Nephron (organoid): ENCODE measurements at regions not wholly inside any gene's neighbourhood (a gene's known extent, or its start where the extent isn't known, plus 50 kb on each side); places are given as distances from the start of the nearest gene placed in this dataset.

Experiments used
- H3K27ac Mint-ChIP-seq, 3 experiments: 2 replicates each; pipeline ENCODE4 v1.8.0; 2020; ENCODE audit warnings: mixed read lengths in 3 of 3, mild to moderate bottlenecking in 2 of 3, moderate library complexity in 1 of 3
- H3K27me3 Mint-ChIP-seq: 2 replicates; pipeline ENCODE4 v1.8.0; 2021; ENCODE audit warnings: low read depth, mild to moderate bottlenecking, moderate library complexity, mixed read lengths
- H3K36me3 Mint-ChIP-seq: 2 replicates; pipeline ENCODE4 v1.8.0; 2020; ENCODE audit warnings: low read depth, mixed read lengths
- H3K4me1 Mint-ChIP-seq: 2 replicates; pipeline ENCODE4 v1.8.0; 2020; ENCODE audit warnings: mixed read lengths
- H3K4me3 Mint-ChIP-seq, 3 experiments: 2 replicates each; pipeline ENCODE4 v1.8.0; 2020; ENCODE audit warnings: mild to moderate bottlenecking in 3 of 3, mixed read lengths in 3 of 3, moderate library complexity in 2 of 3
- H3K9me3 Mint-ChIP-seq: 2 replicates; pipeline ENCODE4 v1.8.0; 2020; ENCODE audit warnings: mixed read lengths
- TF ChIP-seq, protein P1 (sequence below), 3 experiments: fragments of 200-600 bp; sonication (generic); IDR thresholded peaks; one replicate each; pipeline ENCODE4 v1.5.0; 2021; ENCODE audit warnings: antibody characterized with exemption in 3 of 3; ENCODE audit not compliant: unreplicated experiment in 3 of 3

DNA sequence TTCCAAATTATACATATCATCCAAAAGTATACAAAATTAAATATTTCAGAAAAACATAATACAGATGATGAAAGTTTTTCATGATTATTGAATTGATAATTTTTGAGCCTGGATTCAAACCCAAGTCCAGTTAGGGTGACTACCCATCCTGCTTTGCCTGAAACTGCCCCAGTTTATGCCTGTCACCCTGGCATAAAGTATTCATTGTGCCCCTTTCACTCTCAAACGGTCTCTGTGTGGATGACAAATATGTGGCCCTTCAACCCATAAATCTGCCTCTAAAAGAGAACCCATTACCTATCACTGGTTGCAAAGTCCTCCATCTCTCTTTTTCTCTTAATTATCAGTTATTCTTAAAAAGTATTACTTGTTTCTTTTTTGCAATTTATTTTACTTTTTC is 553.7 kb upstream of the JARID2 start:
- TF ChIP-seq, protein P1, sequence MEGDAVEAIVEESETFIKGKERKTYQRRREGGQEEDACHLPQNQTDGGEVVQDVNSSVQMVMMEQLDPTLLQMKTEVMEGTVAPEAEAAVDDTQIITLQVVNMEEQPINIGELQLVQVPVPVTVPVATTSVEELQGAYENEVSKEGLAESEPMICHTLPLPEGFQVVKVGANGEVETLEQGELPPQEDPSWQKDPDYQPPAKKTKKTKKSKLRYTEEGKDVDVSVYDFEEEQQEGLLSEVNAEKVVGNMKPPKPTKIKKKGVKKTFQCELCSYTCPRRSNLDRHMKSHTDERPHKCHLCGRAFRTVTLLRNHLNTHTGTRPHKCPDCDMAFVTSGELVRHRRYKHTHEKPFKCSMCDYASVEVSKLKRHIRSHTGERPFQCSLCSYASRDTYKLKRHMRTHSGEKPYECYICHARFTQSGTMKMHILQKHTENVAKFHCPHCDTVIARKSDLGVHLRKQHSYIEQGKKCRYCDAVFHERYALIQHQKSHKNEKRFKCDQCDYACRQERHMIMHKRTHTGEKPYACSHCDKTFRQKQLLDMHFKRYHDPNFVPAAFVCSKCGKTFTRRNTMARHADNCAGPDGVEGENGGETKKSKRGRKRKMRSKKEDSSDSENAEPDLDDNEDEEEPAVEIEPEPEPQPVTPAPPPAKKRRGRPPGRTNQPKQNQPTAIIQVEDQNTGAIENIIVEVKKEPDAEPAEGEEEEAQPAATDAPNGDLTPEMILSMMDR (IDR thresholded peaks at IDR 0.05; ENCODE audit: unreplicated experiment in 3 of 3) = no peak
- H3K4me1 Mint-ChIP-seq = peaks cover 5% of the 10 kb centered on the region
- H3K4me3 Mint-ChIP-seq = no peak overlapping the region
- H3K27ac Mint-ChIP-seq = no peak overlapping the region
- H3K27me3 Mint-ChIP-seq = no peaks in the 10 kb centered on the region
- H3K36me3 Mint-ChIP-seq = no peaks in the 10 kb centered on the region
- no peaks in the 10 kb centered on the region for H3K9me3 Mint-ChIP-seq

DNA sequence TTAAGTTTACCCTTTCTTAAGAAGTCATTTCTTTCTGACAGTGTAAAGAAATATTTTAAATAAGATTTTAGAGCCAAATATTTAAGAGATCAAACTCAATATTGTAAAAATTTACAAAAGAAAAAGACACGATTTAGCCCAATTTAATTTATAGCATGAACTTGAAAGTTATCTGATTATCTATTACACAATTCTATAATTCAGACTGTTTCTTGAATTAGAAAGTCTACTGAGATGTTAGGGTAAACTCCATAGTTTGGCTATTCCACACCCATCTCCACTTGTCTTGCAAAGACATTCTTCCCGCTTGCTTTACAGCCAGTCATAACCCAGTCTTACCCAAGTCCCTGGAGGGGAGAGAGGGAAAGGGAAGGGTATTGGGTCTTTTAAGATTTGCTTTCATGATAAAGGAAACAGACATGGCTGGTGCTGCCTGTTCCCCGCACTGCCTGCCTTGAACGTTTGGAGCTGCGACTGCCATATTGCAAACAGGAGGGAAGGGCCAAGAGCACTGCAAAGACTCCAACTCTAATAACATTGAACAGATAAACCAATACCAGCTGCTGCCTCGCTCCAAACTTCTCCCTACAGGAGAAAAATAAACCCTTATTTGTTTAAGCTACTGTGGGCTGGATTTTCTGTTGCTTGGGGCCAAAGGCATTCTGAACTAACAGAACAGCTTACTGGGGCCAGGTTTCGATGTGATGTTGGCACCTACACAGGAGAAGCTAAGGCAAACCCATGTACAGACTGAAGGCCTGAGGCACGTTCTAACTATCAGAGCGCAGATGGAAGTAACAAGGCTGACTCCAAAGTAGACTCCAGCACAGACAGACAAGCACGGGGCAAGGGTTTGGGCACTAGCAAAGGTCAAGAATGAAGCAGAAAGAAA is 552.3 kb upstream of the JARID2 start:
- no peak overlapping the region for H3K27ac Mint-ChIP-seq
- no peaks in the 10 kb centered on the region for H3K36me3 Mint-ChIP-seq
- H3K9me3 Mint-ChIP-seq = no peaks in the 10 kb centered on the region
- H3K27me3 Mint-ChIP-seq = no peaks in the 10 kb centered on the region
- peaks cover 5% of the 10 kb centered on the region for H3K4me1 Mint-ChIP-seq
- no peak overlapping the region for H3K4me3 Mint-ChIP-seq
- TF ChIP-seq, protein P1 (IDR thresholded peaks at IDR 0.05; ENCODE audit: unreplicated experiment in 3 of 3) = no peak

DNA sequence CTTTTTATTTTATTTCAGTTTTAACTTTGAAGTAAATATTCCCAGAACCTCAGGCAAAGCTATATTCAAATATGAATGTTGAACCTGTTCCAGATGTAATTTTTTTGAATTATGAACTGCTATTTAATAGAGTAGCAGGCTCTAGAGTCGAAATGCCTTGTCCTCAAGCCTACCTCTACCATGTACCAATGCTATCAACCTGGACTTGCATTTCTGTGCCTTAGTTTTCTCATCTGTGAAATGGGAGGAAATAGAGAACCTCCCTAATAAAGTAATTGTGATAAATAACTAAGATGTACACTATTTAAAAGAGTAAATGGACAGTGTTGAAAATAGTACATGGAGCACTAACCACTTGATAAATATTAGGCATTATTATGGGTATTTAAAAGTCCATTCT is 551.6 kb upstream of the JARID2 start:
- H3K9me3 Mint-ChIP-seq = no peaks in the 10 kb centered on the region
- TF ChIP-seq, protein P1 (IDR thresholded peaks at IDR 0.05; ENCODE audit: unreplicated experiment in 3 of 3) = no peak
- H3K4me3 Mint-ChIP-seq = no peak overlapping the region
- no peak overlapping the region for H3K27ac Mint-ChIP-seq
- H3K36me3 Mint-ChIP-seq = no peaks in the 10 kb centered on the region
- no peaks in the 10 kb centered on the region for H3K27me3 Mint-ChIP-seq
- peaks cover 5% of the 10 kb centered on the region for H3K4me1 Mint-ChIP-seq

DNA sequence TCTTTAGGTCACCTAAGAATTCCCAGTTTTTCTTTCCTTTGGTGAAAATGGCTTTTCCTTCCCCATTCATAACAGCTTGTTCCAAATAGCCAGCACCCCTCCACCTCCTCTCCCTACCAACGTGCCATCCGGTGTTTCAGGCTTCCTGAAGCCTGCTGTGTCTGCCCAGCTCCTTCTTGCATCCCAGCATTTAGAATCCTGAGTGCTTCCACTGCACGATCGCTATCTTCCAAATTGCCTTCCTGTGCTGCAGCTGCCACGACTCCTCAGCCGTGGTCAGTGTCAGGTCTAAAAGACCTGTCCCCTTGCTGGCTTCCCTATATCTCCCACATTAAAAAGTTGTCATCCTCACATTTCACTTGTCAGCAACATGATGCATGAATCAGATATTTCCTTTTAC is 550.3 kb upstream of the JARID2 start:
- H3K4me1 Mint-ChIP-seq = peaks cover 5% of the 10 kb centered on the region
- H3K27me3 Mint-ChIP-seq = no peaks in the 10 kb centered on the region
- no peaks in the 10 kb centered on the region for H3K9me3 Mint-ChIP-seq
- no peak overlapping the region for H3K4me3 Mint-ChIP-seq
- H3K27ac Mint-ChIP-seq = no peak overlapping the region
- no peaks in the 10 kb centered on the region for H3K36me3 Mint-ChIP-seq
- TF ChIP-seq, protein P1 (IDR thresholded peaks at IDR 0.05; ENCODE audit: unreplicated experiment in 3 of 3) = no peak

DNA sequence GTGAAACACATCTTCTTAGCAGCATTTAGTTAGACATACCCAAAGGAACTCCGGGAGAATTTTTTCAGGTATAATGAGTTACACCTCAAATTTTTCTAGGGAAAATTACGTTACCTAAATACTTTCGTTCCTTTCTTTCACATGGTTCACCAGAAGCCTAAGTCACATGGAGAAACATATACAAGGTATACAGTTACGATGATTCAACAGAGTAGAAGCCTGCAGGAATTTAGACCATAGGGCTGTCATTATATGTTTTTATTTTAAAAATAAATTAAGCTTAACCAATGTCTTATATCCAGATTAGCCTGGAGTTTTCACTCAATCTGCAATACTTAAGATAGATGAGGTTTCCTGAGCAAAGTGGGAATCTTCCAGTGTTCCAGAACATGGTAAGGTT is 549.5 kb upstream of the JARID2 start:
- Mint-ChIP-seq H3K4me1 (peaks cover 5% of the 10 kb centered on the region), H3K4me3 (no peak overlapping the region), H3K27me3 (no peaks in the 10 kb centered on the region), H3K36me3 (no peaks in the 10 kb centered on the region), H3K9me3 (no peaks in the 10 kb centered on the region), H3K27ac (no peak overlapping the region)
- TF ChIP-seq, protein P1 (IDR thresholded peaks at IDR 0.05; ENCODE audit: unreplicated experiment in 3 of 3) = no peak

DNA sequence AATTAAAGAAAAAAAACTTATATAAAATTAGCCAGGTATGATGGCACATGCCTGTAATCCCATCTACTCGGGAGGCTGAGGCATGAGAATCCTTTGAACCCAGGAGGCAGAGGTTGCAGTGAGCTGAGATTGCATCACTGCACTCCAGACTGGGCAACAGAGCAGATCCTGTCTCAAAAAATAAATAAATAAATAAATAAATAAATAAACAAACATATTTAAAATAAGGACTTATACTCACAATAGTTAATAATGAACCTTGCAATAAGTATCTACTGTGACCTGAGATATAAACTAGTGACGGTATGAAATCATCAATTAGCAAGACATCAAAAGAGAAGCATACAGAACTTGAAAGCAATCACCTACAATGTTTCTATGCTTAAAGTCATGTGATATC is 548.4 kb upstream of the JARID2 start:
- H3K4me1 Mint-ChIP-seq = peaks cover 5% of the 10 kb centered on the region
- no peak overlapping the region for H3K27ac Mint-ChIP-seq
- TF ChIP-seq, protein P1 (IDR thresholded peaks at IDR 0.05; ENCODE audit: unreplicated experiment in 3 of 3) = no peak
- H3K4me3 Mint-ChIP-seq = no peak overlapping the region
- no peaks in the 10 kb centered on the region for H3K27me3 Mint-ChIP-seq
- no peaks in the 10 kb centered on the region for H3K36me3 Mint-ChIP-seq
- peaks cover 2% of the 10 kb centered on the region for H3K9me3 Mint-ChIP-seq
